Liver (tissue), 8 donors: ENCODE measurements at regions not wholly inside any gene's neighbourhood (a gene's known extent, or its start where the extent isn't known, plus 50 kb on each side); places are given as distances from the start of the nearest gene placed in this dataset.

Experiments
- DNase-seq: peaks from one replicate; pipeline ENCODE4 v3.0.0-alpha.2; 2017; ENCODE audit warnings: low spot score
- H3K27ac ChIP-seq, 2 donors: one replicate each; pipeline ENCODE4 v1.7.0; 2013; ENCODE audit warnings: inconsistent platforms in 2 of 2, low read length in 2 of 2, control low read depth in 1 of 2, low read depth in 1 of 2, mild to moderate bottlenecking in 1 of 2
- H3K27me3 ChIP-seq, 4 donors: one replicate each; pipeline versions ENCODE4 v1.6.1 to v1.7.0; 2013; ENCODE audit warnings: low read length in 3 of 4, inconsistent platforms in 1 of 4, mild to moderate bottlenecking in 1 of 4, moderate library complexity in 1 of 4; ENCODE audit not compliant: control insufficient read depth in 4 of 4, insufficient read depth in 4 of 4
- H3K36me3 ChIP-seq, 4 donors: one replicate each; pipeline versions ENCODE4 v1.6.1 to v1.7.0; 2013; ENCODE audit warnings: low read length in 3 of 4, mild to moderate bottlenecking in 3 of 4, low read depth in 1 of 4, moderate library complexity in 1 of 4; ENCODE audit not compliant: control insufficient read depth in 4 of 4, insufficient read depth in 3 of 4
- H3K4me1 ChIP-seq, 4 donors: one replicate each; pipeline versions ENCODE4 v1.6.1 to v1.7.0; 2013; ENCODE audit warnings: low read length in 3 of 4, mild to moderate bottlenecking in 3 of 4, moderate library complexity in 1 of 4; ENCODE audit not compliant: control insufficient read depth in 4 of 4, insufficient read depth in 4 of 4
- H3K4me3 ChIP-seq, 3 donors: one replicate each; pipeline versions ENCODE4 v1.6.1 to v1.7.0; 2013; ENCODE audit warnings: low read length in 3 of 3, control low read depth in 1 of 3, low read depth in 1 of 3, mild to moderate bottlenecking in 1 of 3
- H3K9ac ChIP-seq, 2 donors: one replicate each; pipeline ENCODE4 v1.7.0; 2013; ENCODE audit warnings: low read length in 2 of 2, mild to moderate bottlenecking in 2 of 2, moderate library complexity in 2 of 2, control low read depth in 1 of 2, low read depth in 1 of 2
- H3K9me3 ChIP-seq, 4 donors: one replicate each; pipeline versions ENCODE4 v1.6.1 to v1.7.0; 2013; ENCODE audit warnings: low read length in 3 of 4; ENCODE audit not compliant: control insufficient read depth in 4 of 4
- FOXA1 ChIP-seq: IDR thresholded peaks from 2 replicates; pipeline ENCODE4 v1.6.1; 2016; ENCODE audit warnings: antibody characterized with exemption
- FOXA2 ChIP-seq: IDR thresholded peaks from 2 replicates; pipeline ENCODE4 v1.6.1; 2016; ENCODE audit warnings: antibody characterized with exemption
- GABPA ChIP-seq, 2 donors: IDR thresholded peaks in 1 of 2; conservative IDR thresholded peaks in 1 of 2; 2 replicates each; pipeline ENCODE4 v1.6.1; 2016; ENCODE audit warnings: antibody characterized with exemption in 2 of 2, mild to moderate bottlenecking in 1 of 2, moderate library complexity in 1 of 2
- HNF4A ChIP-seq, 2 donors: conservative IDR thresholded peaks; 2 replicates each; pipeline ENCODE4 v1.6.1; 2016; ENCODE audit warnings: antibody characterized with exemption in 2 of 2, mild to moderate bottlenecking in 2 of 2
- HNF4G ChIP-seq: IDR thresholded peaks from 2 replicates; pipeline ENCODE4 v1.6.1; 2016; ENCODE audit warnings: antibody characterized with exemption
- NR2F2 ChIP-seq: IDR thresholded peaks from 2 replicates; pipeline ENCODE4 v1.6.1; 2016; ENCODE audit warnings: antibody characterized with exemption
- RAD21 ChIP-seq, 2 donors: IDR thresholded peaks; 2 replicates each; pipeline ENCODE4 v1.6.1; 2016; ENCODE audit warnings: antibody characterized with exemption in 2 of 2, mild to moderate bottlenecking in 2 of 2
- TAF1 ChIP-seq: conservative IDR thresholded peaks from 2 replicates; pipeline ENCODE4 v1.6.1; 2016; ENCODE audit warnings: antibody characterized with exemption, mild to moderate bottlenecking
- YY1 ChIP-seq: IDR thresholded peaks from 2 replicates; pipeline ENCODE4 v1.6.1; 2016; ENCODE audit warnings: antibody characterized with exemption, mild to moderate bottlenecking
- WGBS: extraction: QIAGEN DNeasy Blood & Tissue Kit; methylation state at CpG from one replicate; pipeline ENCODE4 v1.1.7; 2013; 5-methylcytosine and 5-hydroxymethylcytosine counted together
- TF ChIP-seq, protein P1 (sequence below): IDR thresholded peaks from 2 replicates; pipeline ENCODE4 v1.6.1; 2016; ENCODE audit warnings: antibody characterized with exemption, mild to moderate bottlenecking
- TF ChIP-seq, protein P2 (sequence below): IDR thresholded peaks from 2 replicates; pipeline ENCODE4 v1.6.1; 2016; ENCODE audit warnings: antibody characterized with exemption
- TF ChIP-seq, protein P3 (sequence below): IDR thresholded peaks from 2 replicates; pipeline ENCODE4 v1.6.1; 2016; ENCODE audit warnings: antibody characterized with exemption
- TF ChIP-seq, protein P4 (sequence below): fragments of 150-350 bp; IDR thresholded peaks from 2 replicates; pipeline ENCODE4 v1.5.1; 2017; ENCODE audit warnings: improper control_type of control experiment, low read depth, low read length; ENCODE audit not compliant: missing input control
- donor health status: healthy.
- donor health status: healthy.
- donor health status: healthy.
- donor health status: healthy.
- donor health status: healthy.

DNA sequence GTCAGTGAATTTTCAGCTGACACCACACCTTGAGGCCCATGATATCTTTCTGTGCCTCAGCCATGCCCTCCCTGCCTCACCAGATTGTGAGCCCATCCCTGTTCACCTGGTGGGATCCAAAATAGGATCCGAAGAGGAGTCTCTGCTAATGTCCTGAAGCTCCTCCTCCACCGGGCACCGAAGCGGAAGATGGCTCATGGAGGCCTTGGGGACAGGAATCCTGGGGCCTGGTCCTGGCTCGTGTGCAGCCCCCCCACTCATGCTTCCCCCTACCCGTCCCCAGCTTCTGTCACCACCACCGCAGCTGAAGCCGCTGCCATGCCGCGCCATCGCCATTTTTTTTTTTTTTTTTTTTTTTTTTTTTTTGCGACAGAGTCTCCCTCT is 1683.4 kb downstream of the TP53TG3F start:
- 92% methylated on average over 12 of the region's 12 CpGs for WGBS
- no peak for DNase-seq

DNA sequence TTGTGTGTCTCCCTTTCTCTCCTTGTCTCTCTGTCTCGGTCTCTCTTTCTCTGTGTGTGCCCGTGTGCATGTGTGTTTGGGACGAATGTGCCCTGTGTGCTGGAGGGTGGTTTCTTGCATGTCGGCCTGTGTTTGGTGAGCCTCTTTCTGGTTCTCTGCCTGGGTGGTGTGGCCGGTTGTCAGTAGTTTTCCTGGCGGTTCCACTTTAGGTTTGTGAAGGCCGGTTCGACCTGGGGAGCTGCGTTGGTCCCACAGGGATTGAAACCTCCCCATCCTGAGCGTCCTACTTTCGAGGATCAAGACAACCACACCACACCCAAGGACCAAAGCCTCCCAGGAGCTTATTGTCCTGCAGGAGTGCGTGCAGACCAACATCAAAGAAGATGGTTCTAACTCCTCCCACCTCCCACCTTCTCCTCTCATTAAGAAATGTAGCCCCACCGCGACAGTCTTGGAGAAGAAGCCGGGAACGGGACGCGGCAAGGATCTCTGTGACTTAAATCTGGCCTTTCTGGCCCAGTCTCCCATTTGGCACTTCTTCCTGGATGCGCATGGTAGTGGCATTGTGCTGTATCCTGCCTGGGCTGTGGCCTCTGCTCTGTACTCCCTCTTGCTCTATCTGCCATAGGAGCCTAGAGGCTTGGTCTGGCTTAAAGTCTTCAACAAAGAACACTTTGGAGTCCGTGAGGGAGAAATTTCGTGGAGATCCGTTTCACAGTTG is 1685.0 kb downstream of the TP53TG3F start:
- Histone ChIP-seq H3K36me3 (no peaks in the 10 kb centered on the region), H3K9ac (no peak overlapping the region), H3K4me1 (no peaks in the 10 kb centered on the region), H3K27ac (no peak overlapping the region), H3K9me3 (peaks cover 0 to 10% (median 2%) of the 10 kb centered on the region in 4 donors), H3K4me3 (no peak overlapping the region), H3K27me3 (no peaks in the 10 kb centered on the region)
- no peak for DNase-seq
- 72% methylated on average over 22 of the region's 22 CpGs for WGBS
- TF ChIP-seq, protein P1, sequence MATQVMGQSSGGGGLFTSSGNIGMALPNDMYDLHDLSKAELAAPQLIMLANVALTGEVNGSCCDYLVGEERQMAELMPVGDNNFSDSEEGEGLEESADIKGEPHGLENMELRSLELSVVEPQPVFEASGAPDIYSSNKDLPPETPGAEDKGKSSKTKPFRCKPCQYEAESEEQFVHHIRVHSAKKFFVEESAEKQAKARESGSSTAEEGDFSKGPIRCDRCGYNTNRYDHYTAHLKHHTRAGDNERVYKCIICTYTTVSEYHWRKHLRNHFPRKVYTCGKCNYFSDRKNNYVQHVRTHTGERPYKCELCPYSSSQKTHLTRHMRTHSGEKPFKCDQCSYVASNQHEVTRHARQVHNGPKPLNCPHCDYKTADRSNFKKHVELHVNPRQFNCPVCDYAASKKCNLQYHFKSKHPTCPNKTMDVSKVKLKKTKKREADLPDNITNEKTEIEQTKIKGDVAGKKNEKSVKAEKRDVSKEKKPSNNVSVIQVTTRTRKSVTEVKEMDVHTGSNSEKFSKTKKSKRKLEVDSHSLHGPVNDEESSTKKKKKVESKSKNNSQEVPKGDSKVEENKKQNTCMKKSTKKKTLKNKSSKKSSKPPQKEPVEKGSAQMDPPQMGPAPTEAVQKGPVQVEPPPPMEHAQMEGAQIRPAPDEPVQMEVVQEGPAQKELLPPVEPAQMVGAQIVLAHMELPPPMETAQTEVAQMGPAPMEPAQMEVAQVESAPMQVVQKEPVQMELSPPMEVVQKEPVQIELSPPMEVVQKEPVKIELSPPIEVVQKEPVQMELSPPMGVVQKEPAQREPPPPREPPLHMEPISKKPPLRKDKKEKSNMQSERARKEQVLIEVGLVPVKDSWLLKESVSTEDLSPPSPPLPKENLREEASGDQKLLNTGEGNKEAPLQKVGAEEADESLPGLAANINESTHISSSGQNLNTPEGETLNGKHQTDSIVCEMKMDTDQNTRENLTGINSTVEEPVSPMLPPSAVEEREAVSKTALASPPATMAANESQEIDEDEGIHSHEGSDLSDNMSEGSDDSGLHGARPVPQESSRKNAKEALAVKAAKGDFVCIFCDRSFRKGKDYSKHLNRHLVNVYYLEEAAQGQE: no peak
- no peak for TF ChIP-seq YY1
- no peak for TF ChIP-seq FOXA1
- TF ChIP-seq NR2F2: no peak
- no peak for TF ChIP-seq HNF4A (conservative IDR thresholded peaks at IDR 0.05)
- no peak for TF ChIP-seq TAF1
- TF ChIP-seq, protein P2, sequence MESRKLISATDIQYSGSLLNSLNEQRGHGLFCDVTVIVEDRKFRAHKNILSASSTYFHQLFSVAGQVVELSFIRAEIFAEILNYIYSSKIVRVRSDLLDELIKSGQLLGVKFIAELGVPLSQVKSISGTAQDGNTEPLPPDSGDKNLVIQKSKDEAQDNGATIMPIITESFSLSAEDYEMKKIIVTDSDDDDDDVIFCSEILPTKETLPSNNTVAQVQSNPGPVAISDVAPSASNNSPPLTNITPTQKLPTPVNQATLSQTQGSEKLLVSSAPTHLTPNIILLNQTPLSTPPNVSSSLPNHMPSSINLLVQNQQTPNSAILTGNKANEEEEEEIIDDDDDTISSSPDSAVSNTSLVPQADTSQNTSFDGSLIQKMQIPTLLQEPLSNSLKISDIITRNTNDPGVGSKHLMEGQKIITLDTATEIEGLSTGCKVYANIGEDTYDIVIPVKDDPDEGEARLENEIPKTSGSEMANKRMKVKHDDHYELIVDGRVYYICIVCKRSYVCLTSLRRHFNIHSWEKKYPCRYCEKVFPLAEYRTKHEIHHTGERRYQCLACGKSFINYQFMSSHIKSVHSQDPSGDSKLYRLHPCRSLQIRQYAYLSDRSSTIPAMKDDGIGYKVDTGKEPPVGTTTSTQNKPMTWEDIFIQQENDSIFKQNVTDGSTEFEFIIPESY: no peak
- TF ChIP-seq RAD21 (IDR thresholded peaks at IDR 0.05): no peak
- TF ChIP-seq, protein P3, sequence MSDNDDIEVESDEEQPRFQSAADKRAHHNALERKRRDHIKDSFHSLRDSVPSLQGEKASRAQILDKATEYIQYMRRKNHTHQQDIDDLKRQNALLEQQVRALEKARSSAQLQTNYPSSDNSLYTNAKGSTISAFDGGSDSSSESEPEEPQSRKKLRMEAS: no peak

More for the DNA sequence above, 1683.4 kb downstream of the TP53TG3F start:
- Histone ChIP-seq H3K36me3 (no peaks in the 10 kb centered on the region), H3K9ac (no peak overlapping the region), H3K27ac (no peak overlapping the region), H3K4me3 (no peak overlapping the region), H3K4me1 (no peaks in the 10 kb centered on the region), H3K9me3 (peaks cover 0 to 9% (median 2%) of the 10 kb centered on the region in 4 donors), H3K27me3 (no peaks in the 10 kb centered on the region)
- TF ChIP-seq HNF4A (conservative IDR thresholded peaks at IDR 0.05) (no peak), YY1 (no peak), HNF4G (no peak), FOXA2 (no peak), FOXA1 (no peak), TAF1 (no peak), NR2F2 (no peak), GABPA (IDR thresholded peaks at IDR 0.05 in 1 of 2, conservative IDR thresholded peaks at IDR 0.05 in 1 of 2) (no peak)
- TF ChIP-seq, protein P3: no peak
- TF ChIP-seq, protein P4, sequence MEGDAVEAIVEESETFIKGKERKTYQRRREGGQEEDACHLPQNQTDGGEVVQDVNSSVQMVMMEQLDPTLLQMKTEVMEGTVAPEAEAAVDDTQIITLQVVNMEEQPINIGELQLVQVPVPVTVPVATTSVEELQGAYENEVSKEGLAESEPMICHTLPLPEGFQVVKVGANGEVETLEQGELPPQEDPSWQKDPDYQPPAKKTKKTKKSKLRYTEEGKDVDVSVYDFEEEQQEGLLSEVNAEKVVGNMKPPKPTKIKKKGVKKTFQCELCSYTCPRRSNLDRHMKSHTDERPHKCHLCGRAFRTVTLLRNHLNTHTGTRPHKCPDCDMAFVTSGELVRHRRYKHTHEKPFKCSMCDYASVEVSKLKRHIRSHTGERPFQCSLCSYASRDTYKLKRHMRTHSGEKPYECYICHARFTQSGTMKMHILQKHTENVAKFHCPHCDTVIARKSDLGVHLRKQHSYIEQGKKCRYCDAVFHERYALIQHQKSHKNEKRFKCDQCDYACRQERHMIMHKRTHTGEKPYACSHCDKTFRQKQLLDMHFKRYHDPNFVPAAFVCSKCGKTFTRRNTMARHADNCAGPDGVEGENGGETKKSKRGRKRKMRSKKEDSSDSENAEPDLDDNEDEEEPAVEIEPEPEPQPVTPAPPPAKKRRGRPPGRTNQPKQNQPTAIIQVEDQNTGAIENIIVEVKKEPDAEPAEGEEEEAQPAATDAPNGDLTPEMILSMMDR: no peak
- TF ChIP-seq, protein P1: no peak
